ENCODE measurements at regions not wholly inside any gene's neighbourhood (a gene's known extent, or its start where the extent isn't known, plus 50 kb on each side); places are given as distances from the start of the nearest gene placed in this dataset.

- TF ChIP-seq, protein P1, sequence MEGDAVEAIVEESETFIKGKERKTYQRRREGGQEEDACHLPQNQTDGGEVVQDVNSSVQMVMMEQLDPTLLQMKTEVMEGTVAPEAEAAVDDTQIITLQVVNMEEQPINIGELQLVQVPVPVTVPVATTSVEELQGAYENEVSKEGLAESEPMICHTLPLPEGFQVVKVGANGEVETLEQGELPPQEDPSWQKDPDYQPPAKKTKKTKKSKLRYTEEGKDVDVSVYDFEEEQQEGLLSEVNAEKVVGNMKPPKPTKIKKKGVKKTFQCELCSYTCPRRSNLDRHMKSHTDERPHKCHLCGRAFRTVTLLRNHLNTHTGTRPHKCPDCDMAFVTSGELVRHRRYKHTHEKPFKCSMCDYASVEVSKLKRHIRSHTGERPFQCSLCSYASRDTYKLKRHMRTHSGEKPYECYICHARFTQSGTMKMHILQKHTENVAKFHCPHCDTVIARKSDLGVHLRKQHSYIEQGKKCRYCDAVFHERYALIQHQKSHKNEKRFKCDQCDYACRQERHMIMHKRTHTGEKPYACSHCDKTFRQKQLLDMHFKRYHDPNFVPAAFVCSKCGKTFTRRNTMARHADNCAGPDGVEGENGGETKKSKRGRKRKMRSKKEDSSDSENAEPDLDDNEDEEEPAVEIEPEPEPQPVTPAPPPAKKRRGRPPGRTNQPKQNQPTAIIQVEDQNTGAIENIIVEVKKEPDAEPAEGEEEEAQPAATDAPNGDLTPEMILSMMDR (IDR thresholded peaks at IDR 0.05; ENCODE audit: insufficient read depth, low read depth, low read length) = no peak
- TF ChIP-seq EZH2 (IDR thresholded peaks at IDR 0.05; ENCODE audit: insufficient read depth, low read length) = no peak
Observed at GRCh38 chr10:30775779-30776591, 146.4 kb upstream of the LYZL2 start.

Data from astrocyte (in vitro differentiated cells and primary cell).